K562 (cell line): ENCODE measurements at regions not wholly inside any gene's neighbourhood (a gene's known extent, or its start where the extent isn't known, plus 50 kb on each side); places are given as distances from the start of the nearest gene placed in this dataset.

Experiments used
- ATF1 ChIP-seq, 2 experiments: fragments of 450-650 bp in 1 of 2; IDR thresholded peaks; 2 replicates each; pipeline ENCODE4 v1.6.1; 2016; ENCODE audit warnings: missing compliant biosample characterization in 1 of 2, missing genetic modification characterization in 1 of 2
- CSDE1 ChIP-seq, 2 experiments: fragments of 450-650 bp; IDR thresholded peaks; 2 replicates each; pipeline ENCODE4 v1.6.1; 2016; ENCODE audit warnings: mild to moderate bottlenecking in 1 of 2
- CTCF ChIP-seq, 3 experiments: IDR thresholded peaks in 2 of 3; conservative IDR thresholded peaks in 1 of 3; 2 replicates each; pipeline ENCODE4 v1.5.1; 2011 to 2012; ENCODE audit warnings: low read length in 3 of 3, mild to moderate bottlenecking in 3 of 3, control low read depth in 2 of 3, improper control_type of control experiment in 1 of 3, inconsistent platforms in 1 of 3, low read depth in 1 of 3, mixed read lengths in 1 of 3, moderate library complexity in 1 of 3; ENCODE audit not compliant: insufficient read depth in 2 of 3
- ELF4 ChIP-seq: fragments of 450-650 bp; formaldehyde crosslinking; IDR thresholded peaks from 2 replicates; pipeline ENCODE4 v1.4.0; 2022; ENCODE audit warnings: missing genetic modification characterization
- POLR2AphosphoS5 ChIP-seq: IDR thresholded peaks from 2 replicates; pipeline ENCODE4 v1.6.1; 2011; ENCODE audit warnings: mild to moderate bottlenecking, low read depth, low read length, moderate library complexity; ENCODE audit not compliant: control insufficient read depth, insufficient read depth
- POLR2G ChIP-seq: fragments of 200-400 bp; formaldehyde crosslinking; IDR thresholded peaks from 2 replicates; pipeline ENCODE4 v1.6.1; 2017; ENCODE audit warnings: low read depth, mild to moderate bottlenecking, antibody characterized with exemption, low read length, moderate library complexity
- SIRT6 ChIP-seq: IDR thresholded peaks from one replicate; pipeline ENCODE4 v1.6.1; 2012; ENCODE audit warnings: low read depth, mild to moderate bottlenecking, control low read depth, inconsistent platforms, low read length, moderate library complexity
- SP2 ChIP-seq: IDR thresholded peaks from 2 replicates; pipeline ENCODE4 v1.6.1; 2011; ENCODE audit warnings: mild to moderate bottlenecking, low read depth, low read length, moderate library complexity; ENCODE audit not compliant: poor library complexity, severe bottlenecking; ENCODE audit errors: extremely low read depth
- YY1 ChIP-seq, 3 experiments: IDR thresholded peaks; 2 replicates each; pipeline ENCODE4 v1.6.1; 2011; ENCODE audit warnings: low read length in 2 of 3, mild to moderate bottlenecking in 2 of 3, moderate library complexity in 2 of 3, borderline replicate concordance in 1 of 3, control low read depth in 1 of 3, low read depth in 1 of 3; ENCODE audit not compliant: insufficient read depth in 3 of 3, insufficient replicate concordance in 2 of 3, control insufficient read depth in 1 of 3, insufficient read length in 1 of 3; ENCODE audit errors: extremely low read depth in 1 of 3
- ZFP1 ChIP-seq: fragments of 450-650 bp; formaldehyde crosslinking; IDR thresholded peaks from 2 replicates; pipeline ENCODE4 v1.4.0; 2020; ENCODE audit warnings: mild to moderate bottlenecking, mixed read lengths
- ZNF639 ChIP-seq, 2 experiments: fragments of 200-800 bp in 1 of 2; sonication (Bioruptor generic) in 1 of 2; sonication (generic) in 1 of 2; formaldehyde crosslinking in 1 of 2; IDR thresholded peaks in 1 of 2; conservative IDR thresholded peaks in 1 of 2; 2 replicates each; pipeline versions ENCODE4 v1.5.0 to v1.6.1; 2016 to 2020; ENCODE audit warnings: missing compliant biosample characterization in 1 of 2, missing genetic modification characterization in 1 of 2, missing genetic modification reagents in 1 of 2
- TF ChIP-seq, protein P1 (sequence below): sonication (generic); formaldehyde crosslinking; IDR thresholded peaks from 2 replicates; pipeline ENCODE4 v1.8.1; 2023; ENCODE audit warnings: mild to moderate bottlenecking, missing genetic modification reagents, moderate library complexity
- TF ChIP-seq, protein P2 (sequence below), 2 experiments: fragments of 450-650 bp in 1 of 2; sonication (generic) in 1 of 2; formaldehyde crosslinking in 1 of 2; IDR thresholded peaks in 1 of 2; conservative IDR thresholded peaks in 1 of 2; 2 replicates each; pipeline versions ENCODE4 v1.6.1 to v1.8.1; 2016 to 2023; ENCODE audit warnings: mild to moderate bottlenecking in 2 of 2, moderate library complexity in 2 of 2, inconsistent platforms in 1 of 2, missing genetic modification reagents in 1 of 2

DNA sequence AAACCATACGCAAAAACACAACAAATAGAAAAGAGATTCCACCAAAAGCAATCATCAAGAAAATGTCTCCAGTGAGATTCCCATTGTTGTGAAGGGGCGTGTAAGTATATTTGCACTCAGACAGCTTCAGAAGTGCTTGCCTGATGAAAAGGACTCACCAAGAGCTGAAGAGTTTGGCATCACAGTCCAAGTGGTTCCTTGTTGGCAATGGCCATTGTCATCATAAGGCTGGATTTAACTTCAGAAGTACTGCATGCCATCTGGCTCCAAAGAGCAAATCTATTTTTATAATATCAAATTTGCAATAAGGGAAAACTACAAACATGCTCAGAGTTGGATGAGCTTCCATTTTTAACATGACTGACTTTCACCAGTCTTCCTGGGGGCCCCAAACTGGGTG lies 505.3 kb upstream of the NR2F2 start:
- TF ChIP-seq CTCF (IDR thresholded peaks at IDR 0.05 in 2 of 3, conservative IDR thresholded peaks at IDR 0.05 in 1 of 3; ENCODE audit: insufficient read depth in 2 of 3, low read depth in 1 of 3, low read length in 3 of 3) (no peak), YY1 (IDR thresholded peaks at IDR 0.05; ENCODE audit: borderline replicate concordance in 1 of 3, control insufficient read depth in 1 of 3, extremely low read depth in 1 of 3, insufficient read depth in 3 of 3, insufficient read length in 1 of 3, insufficient replicate concordance in 2 of 3, low read depth in 1 of 3, low read length in 2 of 3) (no peak), POLR2AphosphoS5 (no peak), SIRT6 (no peak), SP2 (no peak), ATF1 (CRISPR knock-in tag; IDR thresholded peaks at IDR 0.05) (no peak), ATF1 (tag; IDR thresholded peaks at IDR 0.05) (no peak), ZFP1 (CRISPR knock-in tag) (no peak), ELF4 (CRISPR knock-in tag) (no peak), ZNF639 (CRISPR knock-in tag; conservative IDR thresholded peaks at IDR 0.05 in 1 of 2, IDR thresholded peaks at IDR 0.05 in 1 of 2) (no peak), POLR2G (no peak), CSDE1 (IDR thresholded peaks at IDR 0.05) (no peak)
- TF ChIP-seq, protein P1, sequence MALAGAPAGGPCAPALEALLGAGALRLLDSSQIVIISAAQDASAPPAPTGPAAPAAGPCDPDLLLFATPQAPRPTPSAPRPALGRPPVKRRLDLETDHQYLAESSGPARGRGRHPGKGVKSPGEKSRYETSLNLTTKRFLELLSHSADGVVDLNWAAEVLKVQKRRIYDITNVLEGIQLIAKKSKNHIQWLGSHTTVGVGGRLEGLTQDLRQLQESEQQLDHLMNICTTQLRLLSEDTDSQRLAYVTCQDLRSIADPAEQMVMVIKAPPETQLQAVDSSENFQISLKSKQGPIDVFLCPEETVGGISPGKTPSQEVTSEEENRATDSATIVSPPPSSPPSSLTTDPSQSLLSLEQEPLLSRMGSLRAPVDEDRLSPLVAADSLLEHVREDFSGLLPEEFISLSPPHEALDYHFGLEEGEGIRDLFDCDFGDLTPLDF (CRISPR knock-in tag) = no peak
- TF ChIP-seq, protein P2, sequence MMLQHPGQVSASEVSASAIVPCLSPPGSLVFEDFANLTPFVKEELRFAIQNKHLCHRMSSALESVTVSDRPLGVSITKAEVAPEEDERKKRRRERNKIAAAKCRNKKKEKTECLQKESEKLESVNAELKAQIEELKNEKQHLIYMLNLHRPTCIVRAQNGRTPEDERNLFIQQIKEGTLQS (IDR thresholded peaks at IDR 0.05) = no peak
- TF ChIP-seq, protein P2 (CRISPR knock-in tag; conservative IDR thresholded peaks at IDR 0.05) = no peak
